H9 (cell line): ENCODE measurements at regions not wholly inside any gene's neighbourhood (a gene's known extent, or its start where the extent isn't known, plus 50 kb on each side); places are given as distances from the start of the nearest gene placed in this dataset.

ENCODE experiments used
- DNase-seq: peaks from one replicate; pipeline ENCODE4 v3.0.0-alpha.2; 2017
- H2AFZ ChIP-seq: one replicate; pipeline ENCODE4 v1.6.1; 2013; ENCODE audit warnings: mild to moderate bottlenecking, low read length, control low read depth, moderate library complexity
- H2AK5ac ChIP-seq: 2 replicates; pipeline ENCODE4 v1.6.1; 2013; ENCODE audit warnings: low read length, control low read depth, mixed read lengths; ENCODE audit not compliant: insufficient read length
- H2BK120ac ChIP-seq: one replicate; pipeline ENCODE4 v1.6.1; 2013; ENCODE audit warnings: low read depth, mild to moderate bottlenecking, low read length, control low read depth, inconsistent platforms; ENCODE audit not compliant: poor library complexity, severe bottlenecking
- H2BK12ac ChIP-seq: 2 replicates; pipeline ENCODE4 v1.6.1; 2013; ENCODE audit warnings: low read length, control low read depth, mixed read lengths, low read depth; ENCODE audit not compliant: insufficient read length
- H2BK15ac ChIP-seq: 2 replicates; pipeline ENCODE4 v1.6.1; 2013; ENCODE audit warnings: low read depth, low read length, control low read depth
- H2BK20ac ChIP-seq: one replicate; pipeline ENCODE4 v1.6.1; 2013; ENCODE audit warnings: low read depth, mild to moderate bottlenecking, low read length, control low read depth, inconsistent platforms; ENCODE audit not compliant: poor library complexity, severe bottlenecking
- H2BK5ac ChIP-seq: 2 replicates; pipeline ENCODE4 v1.6.1; 2013; ENCODE audit warnings: low read length, control low read depth, mixed read lengths; ENCODE audit not compliant: insufficient read length
- H3K14ac ChIP-seq: 2 replicates; pipeline ENCODE4 v1.6.1; 2013; ENCODE audit warnings: low read length, control low read depth; ENCODE audit not compliant: insufficient read depth
- H3K18ac ChIP-seq: 2 replicates; pipeline ENCODE4 v1.6.1; 2013; ENCODE audit warnings: low read depth, mild to moderate bottlenecking, mixed read lengths, low read length, control low read depth; ENCODE audit not compliant: insufficient read length
- H3K23ac ChIP-seq: 2 replicates; pipeline ENCODE4 v1.6.1; 2013; ENCODE audit warnings: low read length, control low read depth, mixed read lengths, low read depth; ENCODE audit not compliant: insufficient read length
- H3K23me2 ChIP-seq: 2 replicates; pipeline ENCODE4 v1.6.1; 2013; ENCODE audit warnings: low read depth, mild to moderate bottlenecking, mixed read lengths, low read length, control low read depth; ENCODE audit not compliant: insufficient read length, poor library complexity, severe bottlenecking
- H3K27ac ChIP-seq: 2 replicates; pipeline ENCODE4 v1.5.1; 2013; ENCODE audit warnings: low read length, control low read depth, mixed read lengths, low read depth; ENCODE audit not compliant: insufficient read length
- H3K27me3 ChIP-seq: 2 replicates; pipeline ENCODE4 v1.6.1; 2013; ENCODE audit warnings: low read length, control low read depth, inconsistent platforms; ENCODE audit not compliant: insufficient read depth
- H3K4ac ChIP-seq: 2 replicates; pipeline ENCODE4 v1.6.1; 2013; ENCODE audit warnings: low read depth, mild to moderate bottlenecking, control low read depth, inconsistent platforms, low read length, moderate library complexity
- H3K4me1 ChIP-seq: 2 replicates; pipeline ENCODE4 v1.6.1; 2013; ENCODE audit warnings: low read length, control low read depth, inconsistent platforms; ENCODE audit not compliant: insufficient read depth
- H3K4me2 ChIP-seq: 2 replicates; pipeline ENCODE4 v1.6.1; 2013; ENCODE audit warnings: low read length, control low read depth, mixed read lengths; ENCODE audit not compliant: insufficient read length, insufficient read depth
- H3K56ac ChIP-seq: 2 replicates; pipeline ENCODE4 v1.6.1; 2013; ENCODE audit warnings: low read depth, mild to moderate bottlenecking, mixed read lengths, low read length, control low read depth; ENCODE audit not compliant: insufficient read length
- H3K79me1 ChIP-seq: 2 replicates; pipeline ENCODE4 v1.6.1; 2013; ENCODE audit warnings: low read depth, mild to moderate bottlenecking, moderate library complexity, low read length, control low read depth, inconsistent platforms; ENCODE audit not compliant: insufficient read depth, poor library complexity, severe bottlenecking
- H3K79me2 ChIP-seq: 2 replicates; pipeline ENCODE4 v1.6.1; 2013; ENCODE audit warnings: low read length, control low read depth, inconsistent platforms; ENCODE audit not compliant: insufficient read depth
- H3K9ac ChIP-seq: 2 replicates; pipeline ENCODE4 v1.6.1; 2013; ENCODE audit warnings: low read length, control low read depth, mixed read lengths; ENCODE audit not compliant: insufficient read length; ENCODE audit errors: extremely low read depth
- H3K9me3 ChIP-seq: one replicate; pipeline ENCODE4 v1.6.1; 2013; ENCODE audit warnings: low read depth, low read length, inconsistent platforms; ENCODE audit not compliant: control insufficient read depth
- H3T11ph ChIP-seq: one replicate; pipeline ENCODE4 v1.6.1; 2013; ENCODE audit warnings: mild to moderate bottlenecking, low read length, control low read depth, inconsistent platforms
- H4K20me1 ChIP-seq: one replicate; pipeline ENCODE4 v1.6.1; 2013; ENCODE audit not compliant: control insufficient read depth, insufficient read length, insufficient read depth
- H4K5ac ChIP-seq: 2 replicates; pipeline ENCODE4 v1.6.1; 2013; ENCODE audit warnings: low read depth, mild to moderate bottlenecking, mixed read lengths, low read length, control low read depth; ENCODE audit not compliant: insufficient read length
- H4K8ac ChIP-seq: replicated peaks from 2 replicates; pipeline ENCODE4 v1.6.1; 2013; ENCODE audit warnings: low read length, control low read depth, mixed read lengths, low read depth; ENCODE audit not compliant: insufficient read length
- H4K91ac ChIP-seq: 2 replicates; pipeline ENCODE4 v1.6.1; 2013; ENCODE audit warnings: low read depth, mild to moderate bottlenecking, moderate library complexity, mixed read lengths, low read length, control low read depth; ENCODE audit not compliant: insufficient read length
- H3K27ac Mint-ChIP-seq, 3 experiments: 2 replicates in 2 of 3; 3 replicates in 1 of 3; pipeline ENCODE4 v1.8.0; 2020 to 2021; ENCODE audit warnings: mixed read lengths in 3 of 3, mild to moderate bottlenecking in 1 of 3, moderate library complexity in 1 of 3
- H3K27me3 Mint-ChIP-seq: 2 replicates; pipeline ENCODE4 v1.8.0; 2021; ENCODE audit warnings: low read depth, mild to moderate bottlenecking, moderate library complexity, mixed read lengths
- H3K36me3 Mint-ChIP-seq, 3 experiments: 2 replicates in 2 of 3; 3 replicates in 1 of 3; pipeline ENCODE4 v1.8.0; 2020 to 2021; ENCODE audit warnings: low read depth in 3 of 3, mixed read lengths in 3 of 3; ENCODE audit not compliant: insufficient read depth in 1 of 3
- H3K4me1 Mint-ChIP-seq, 2 experiments: 2 replicates each; pipeline ENCODE4 v1.8.0; 2020; ENCODE audit warnings: mixed read lengths in 2 of 2
- H3K4me3 Mint-ChIP-seq, 2 experiments: 2 replicates in 1 of 2; 3 replicates in 1 of 2; pipeline ENCODE4 v1.8.0; 2020 to 2021; ENCODE audit warnings: mild to moderate bottlenecking in 2 of 2, mixed read lengths in 2 of 2, moderate library complexity in 1 of 2
- H3K9me3 Mint-ChIP-seq, 2 experiments: 2 replicates in 1 of 2; 3 replicates in 1 of 2; pipeline ENCODE4 v1.8.0; 2020; ENCODE audit warnings: mild to moderate bottlenecking in 2 of 2, mixed read lengths in 2 of 2, moderate library complexity in 1 of 2
- WGBS: extraction: QIAGEN DNeasy Blood & Tissue Kit; methylation state at CpG from one replicate; pipeline ENCODE4 v1.1.7; 2013; ENCODE audit warnings: missing lambda C conversion rate, low lambda C conversion rate, mixed read lengths; ENCODE audit not compliant: insufficient read length; ENCODE audit errors: extremely low coverage; 5-methylcytosine and 5-hydroxymethylcytosine counted together
- TF ChIP-seq, protein P1 (sequence below): fragments of 200-600 bp; sonication (generic); conservative IDR thresholded peaks from 3 replicates; pipeline ENCODE4 v1.8.0; 2021; ENCODE audit warnings: antibody characterized with exemption, mild to moderate bottlenecking

GRCh38 chrX:107514944-107515343 lies 65.5 kb downstream of the FRMPD3 start:
- Histone ChIP-seq H3K56ac (no peak overlapping the region), H3K18ac (no peak overlapping the region), H4K91ac (no peak overlapping the region), H3K4me2 (no peak overlapping the region), H3K27ac (no peak overlapping the region), H3K79me2 (no peaks in the 10 kb centered on the region), H2AFZ (no peak overlapping the region), H3K27me3 (no peaks in the 10 kb centered on the region), H2BK5ac (no peak overlapping the region), H3K4me1 (no peaks in the 10 kb centered on the region), H3K14ac (no peak overlapping the region), H4K5ac (no peak overlapping the region), H2AK5ac (no peak overlapping the region), H2BK15ac (no peak overlapping the region), H4K8ac (no peak overlapping the region), H3K79me1 (no peaks in the 10 kb centered on the region), H3K23ac (no peak overlapping the region), H2BK120ac (no peak overlapping the region), H3K9me3 (peaks cover 1% of the 10 kb centered on the region), H2BK12ac (no peak overlapping the region), H2BK20ac (no peak overlapping the region), H3T11ph (no peak overlapping the region), H3K4ac (no peak overlapping the region), H4K20me1 (no peaks in the 10 kb centered on the region), H3K9ac (no peak overlapping the region), H3K23me2 (no peaks in the 10 kb centered on the region)
- Mint-ChIP-seq H3K9me3 (peaks cover 0 to 55% of the 10 kb centered on the region in 2 experiments; a peak in 2 of 5 replicates), H3K4me1 (peaks cover 3 to 4% of the 10 kb centered on the region in 2 experiments; a peak in 2 of 4 replicates), H3K27ac (no peak overlapping the region), H3K36me3 (peaks cover 0 to 6% (median 0%) of the 10 kb centered on the region in 3 experiments; a peak in 1 of 7 replicates), H3K4me3 (no peak overlapping the region), H3K27me3 (peaks cover 17% of the 10 kb centered on the region)
- WGBS = no CpG with 5 or more reads among the region's 2 CpGs
- TF ChIP-seq, protein P1, sequence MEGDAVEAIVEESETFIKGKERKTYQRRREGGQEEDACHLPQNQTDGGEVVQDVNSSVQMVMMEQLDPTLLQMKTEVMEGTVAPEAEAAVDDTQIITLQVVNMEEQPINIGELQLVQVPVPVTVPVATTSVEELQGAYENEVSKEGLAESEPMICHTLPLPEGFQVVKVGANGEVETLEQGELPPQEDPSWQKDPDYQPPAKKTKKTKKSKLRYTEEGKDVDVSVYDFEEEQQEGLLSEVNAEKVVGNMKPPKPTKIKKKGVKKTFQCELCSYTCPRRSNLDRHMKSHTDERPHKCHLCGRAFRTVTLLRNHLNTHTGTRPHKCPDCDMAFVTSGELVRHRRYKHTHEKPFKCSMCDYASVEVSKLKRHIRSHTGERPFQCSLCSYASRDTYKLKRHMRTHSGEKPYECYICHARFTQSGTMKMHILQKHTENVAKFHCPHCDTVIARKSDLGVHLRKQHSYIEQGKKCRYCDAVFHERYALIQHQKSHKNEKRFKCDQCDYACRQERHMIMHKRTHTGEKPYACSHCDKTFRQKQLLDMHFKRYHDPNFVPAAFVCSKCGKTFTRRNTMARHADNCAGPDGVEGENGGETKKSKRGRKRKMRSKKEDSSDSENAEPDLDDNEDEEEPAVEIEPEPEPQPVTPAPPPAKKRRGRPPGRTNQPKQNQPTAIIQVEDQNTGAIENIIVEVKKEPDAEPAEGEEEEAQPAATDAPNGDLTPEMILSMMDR = no peak
- DNase-seq = no peak
